SJCRH30 (cell line): ENCODE measurements at regions not wholly inside any gene's neighbourhood (a gene's known extent, or its start where the extent isn't known, plus 50 kb on each side); places are given as distances from the start of the nearest gene placed in this dataset.

Experiments
- DNase-seq, 2 experiments: peaks; one replicate each; pipeline ENCODE4 v3.0.0-alpha.2; 2015 to 2020
- H3K27ac ChIP-seq: fragments of 250-450 bp; sonication (Bioruptor Pico); 2 replicates; pipeline ENCODE4 v1.5.1; 2020; ENCODE audit warnings: mild to moderate bottlenecking, moderate library complexity
- H3K27me3 ChIP-seq: fragments of 250-450 bp; sonication (Bioruptor Pico); 2 replicates; pipeline ENCODE4 v1.5.1; 2020; ENCODE audit warnings: mild to moderate bottlenecking, moderate library complexity
- H3K36me3 ChIP-seq: fragments of 250-450 bp; sonication (Bioruptor Pico); 2 replicates; pipeline ENCODE4 v1.5.1; 2020; ENCODE audit warnings: mild to moderate bottlenecking, moderate library complexity
- H3K4me1 ChIP-seq: fragments of 250-450 bp; sonication (Bioruptor Pico); 2 replicates; pipeline ENCODE4 v1.5.1; 2020; ENCODE audit warnings: mild to moderate bottlenecking, moderate library complexity
- H3K4me3 ChIP-seq: fragments of 250-450 bp; sonication (Bioruptor Pico); 2 replicates; pipeline ENCODE4 v1.5.1; 2020; ENCODE audit warnings: mild to moderate bottlenecking, moderate library complexity
- H3K9me3 ChIP-seq: fragments of 250-450 bp; sonication (Bioruptor Pico); replicated peaks from 2 replicates; pipeline ENCODE4 v1.5.1; 2020; ENCODE audit warnings: mild to moderate bottlenecking, moderate library complexity

DNA sequence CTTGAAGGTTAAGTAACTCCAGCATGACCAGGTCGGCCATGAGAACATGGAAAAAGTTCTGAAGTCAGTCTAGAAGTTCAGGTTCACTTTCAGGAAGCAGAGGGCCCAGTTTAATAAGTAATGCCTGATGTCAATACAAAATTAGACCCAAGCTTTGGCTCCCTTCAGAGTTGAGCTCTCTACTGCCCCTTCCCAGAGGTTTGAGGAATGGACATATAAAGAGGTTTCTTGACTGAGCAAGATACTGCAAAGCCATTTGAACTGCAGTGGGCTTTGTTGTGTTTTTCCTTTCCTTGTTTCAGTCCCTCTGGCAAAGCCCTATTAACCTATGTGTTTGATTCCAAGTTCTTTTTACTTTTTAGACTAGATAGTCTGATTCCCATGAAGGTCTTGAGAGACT lies 97.8 kb upstream of the PREP start:
- Histone ChIP-seq H3K27ac (no peak overlapping the region), H3K27me3 (no peaks in the 10 kb centered on the region), H3K9me3 (no peaks in the 10 kb centered on the region), H3K4me1 (no peaks in the 10 kb centered on the region), H3K36me3 (no peaks in the 10 kb centered on the region), H3K4me3 (no peak overlapping the region)
- DNase-seq: no peak

DNA sequence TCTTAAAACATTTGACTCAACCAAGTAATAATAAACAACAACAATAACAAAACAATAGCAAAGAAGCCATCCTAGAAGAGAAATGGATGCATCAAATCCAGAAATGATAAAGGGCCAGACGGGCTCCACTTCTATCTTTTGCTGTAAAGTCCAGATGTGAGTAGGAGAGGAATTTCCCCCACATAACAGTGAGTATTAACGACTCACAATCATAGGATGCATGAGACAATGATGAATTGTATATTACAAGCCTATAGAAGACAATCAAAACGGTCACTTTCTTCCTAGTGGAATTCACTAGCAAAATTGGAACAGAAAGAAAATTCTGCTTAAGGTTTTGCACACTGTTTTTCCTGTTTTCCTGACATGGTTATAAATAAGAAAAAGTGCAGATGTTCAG lies 97.0 kb upstream of the PREP start:
- H3K27ac ChIP-seq: no peak overlapping the region
- no peaks in the 10 kb centered on the region for H3K36me3 ChIP-seq
- H3K4me1 ChIP-seq: no peaks in the 10 kb centered on the region
- DNase-seq: no peak
- H3K27me3 ChIP-seq: no peaks in the 10 kb centered on the region
- H3K9me3 ChIP-seq: no peaks in the 10 kb centered on the region
- H3K4me3 ChIP-seq: no peak overlapping the region

DNA sequence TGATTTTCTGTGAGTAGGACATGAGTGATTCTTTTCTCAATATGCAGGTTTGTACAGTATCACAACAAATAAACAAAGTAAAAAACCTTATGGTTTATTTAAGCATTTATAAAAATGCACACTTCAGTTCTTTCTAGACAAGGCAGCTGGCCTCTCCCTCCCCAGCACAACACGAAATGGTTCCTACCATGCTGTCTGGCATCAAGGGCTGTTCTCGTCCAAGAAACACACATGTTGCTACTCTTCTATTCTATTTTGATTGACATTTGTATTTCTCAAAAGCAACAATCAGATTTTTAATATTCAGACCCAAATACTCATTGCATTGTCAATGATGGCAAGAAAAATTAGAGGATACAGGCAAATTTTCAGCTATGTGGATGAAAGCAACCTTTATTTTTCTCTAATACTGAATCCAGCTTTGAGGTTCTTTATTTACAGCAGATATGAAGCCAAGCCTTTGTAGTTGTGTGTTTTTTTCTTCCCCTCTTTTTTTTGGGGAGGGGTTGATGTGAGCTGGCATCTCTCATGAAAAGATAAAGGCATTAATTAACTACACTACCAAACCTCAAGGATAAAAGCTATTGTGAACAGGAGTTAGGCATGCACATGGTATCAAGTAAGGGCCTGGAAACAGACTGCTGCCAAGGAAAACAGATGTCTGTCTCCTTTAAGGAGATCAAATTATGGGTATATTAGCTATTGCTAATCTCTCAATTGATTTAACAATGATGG lies 96.4 kb upstream of the PREP start:
- Histone ChIP-seq H3K36me3 (no peaks in the 10 kb centered on the region), H3K9me3 (no peaks in the 10 kb centered on the region), H3K4me1 (no peaks in the 10 kb centered on the region), H3K27me3 (no peaks in the 10 kb centered on the region), H3K4me3 (no peak overlapping the region), H3K27ac (no peak overlapping the region)
- DNase-seq: no peak

DNA sequence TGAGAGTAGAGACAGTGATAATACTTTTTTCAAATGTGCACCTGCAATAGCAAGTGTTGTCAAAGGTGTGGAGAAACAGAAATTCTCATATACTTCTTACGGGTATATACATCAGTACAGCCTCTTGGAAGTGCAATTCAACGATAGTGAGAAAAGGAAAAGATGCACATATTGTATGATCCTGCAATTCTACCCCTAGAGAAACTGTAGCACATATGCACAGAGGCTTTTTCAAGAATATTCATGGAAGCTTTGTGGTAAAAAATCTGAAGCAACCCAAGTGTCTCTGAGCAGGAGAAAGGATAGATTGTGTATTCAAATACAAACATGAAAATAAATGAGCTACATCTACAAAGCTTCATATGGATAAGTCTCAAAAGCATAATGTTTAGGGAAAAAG lies 94.7 kb upstream of the PREP start:
- Histone ChIP-seq H3K4me1 (no peaks in the 10 kb centered on the region), H3K27ac (no peak overlapping the region), H3K9me3 (no peaks in the 10 kb centered on the region), H3K27me3 (no peaks in the 10 kb centered on the region), H3K4me3 (no peak overlapping the region), H3K36me3 (no peaks in the 10 kb centered on the region)
- DNase-seq: no peak

DNA sequence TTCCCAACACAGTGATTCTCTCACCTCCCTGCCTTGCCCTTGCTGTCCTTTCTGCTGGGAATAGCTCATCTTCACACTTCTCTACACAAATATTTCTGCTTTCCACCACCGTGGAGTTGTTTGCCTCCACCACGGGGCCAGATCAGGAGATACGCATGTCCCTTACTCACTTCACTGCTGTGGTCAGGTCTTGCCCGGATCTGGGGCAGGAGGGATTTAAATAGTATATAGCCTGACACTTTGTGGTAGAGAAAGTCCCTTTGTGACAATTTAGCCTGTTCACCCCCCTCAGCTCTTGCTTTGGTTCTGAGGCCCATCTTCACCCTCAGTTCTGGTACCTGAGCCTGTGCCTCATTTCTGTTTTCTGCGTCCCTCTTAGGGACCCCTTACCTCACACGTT lies 92.6 kb upstream of the PREP start:
- H3K27me3 ChIP-seq: no peaks in the 10 kb centered on the region
- DNase-seq: no peak

DNA sequence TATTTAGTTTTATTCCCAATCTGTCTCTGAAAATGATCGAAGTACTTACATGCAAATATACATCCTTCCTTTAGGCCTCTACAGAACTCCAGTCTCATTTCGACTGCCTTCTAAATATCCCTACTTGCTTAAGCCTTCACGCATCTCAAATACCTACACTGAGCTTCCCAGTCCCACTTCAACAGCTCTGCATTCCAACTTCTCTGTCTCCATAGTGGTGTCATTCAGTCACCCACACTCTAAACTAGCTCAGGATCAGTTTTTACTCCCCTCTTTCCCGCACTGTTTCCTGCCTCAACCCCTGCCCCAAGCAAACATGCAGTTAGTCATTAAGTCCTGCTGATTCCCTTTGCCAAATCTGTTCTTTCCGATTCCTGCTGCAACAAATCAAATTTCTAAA lies 91.8 kb upstream of the PREP start:
- no peaks in the 10 kb centered on the region for H3K4me1 ChIP-seq
- no peaks in the 10 kb centered on the region for H3K36me3 ChIP-seq
- H3K27me3 ChIP-seq: no peaks in the 10 kb centered on the region
- H3K9me3 ChIP-seq: no peaks in the 10 kb centered on the region
- no peak overlapping the region for H3K27ac ChIP-seq
- no peak overlapping the region for H3K4me3 ChIP-seq
- DNase-seq: no peak

More for the DNA sequence above, 92.6 kb upstream of the PREP start:
- H3K4me1 ChIP-seq: no peaks in the 10 kb centered on the region
- no peaks in the 10 kb centered on the region for H3K36me3 ChIP-seq
- no peaks in the 10 kb centered on the region for H3K9me3 ChIP-seq
- no peak overlapping the region for H3K27ac ChIP-seq
- no peak overlapping the region for H3K4me3 ChIP-seq

DNA sequence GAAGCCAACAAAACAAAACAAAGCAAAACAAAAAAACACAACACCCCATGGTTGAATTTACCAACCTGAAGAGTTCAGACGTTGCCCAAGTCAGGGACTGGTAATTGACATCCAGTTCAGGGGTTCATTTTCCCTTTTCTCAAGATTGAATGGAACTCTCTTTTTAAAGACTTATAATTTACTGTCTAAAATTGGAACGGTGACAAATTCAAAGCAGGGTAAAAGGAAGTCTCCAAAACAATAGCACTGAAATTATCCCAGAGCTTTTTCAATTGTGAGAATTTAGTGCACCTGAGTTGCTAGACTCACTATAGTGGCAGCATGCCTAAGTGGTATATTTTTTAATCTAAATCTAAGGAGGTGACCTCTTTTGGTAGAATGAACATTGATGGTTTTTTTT lies 90.9 kb upstream of the PREP start:
- Histone ChIP-seq H3K27ac (no peak overlapping the region), H3K27me3 (no peaks in the 10 kb centered on the region), H3K36me3 (no peaks in the 10 kb centered on the region), H3K4me1 (no peaks in the 10 kb centered on the region), H3K9me3 (no peaks in the 10 kb centered on the region), H3K4me3 (no peak overlapping the region)
- DNase-seq: no peak

DNA sequence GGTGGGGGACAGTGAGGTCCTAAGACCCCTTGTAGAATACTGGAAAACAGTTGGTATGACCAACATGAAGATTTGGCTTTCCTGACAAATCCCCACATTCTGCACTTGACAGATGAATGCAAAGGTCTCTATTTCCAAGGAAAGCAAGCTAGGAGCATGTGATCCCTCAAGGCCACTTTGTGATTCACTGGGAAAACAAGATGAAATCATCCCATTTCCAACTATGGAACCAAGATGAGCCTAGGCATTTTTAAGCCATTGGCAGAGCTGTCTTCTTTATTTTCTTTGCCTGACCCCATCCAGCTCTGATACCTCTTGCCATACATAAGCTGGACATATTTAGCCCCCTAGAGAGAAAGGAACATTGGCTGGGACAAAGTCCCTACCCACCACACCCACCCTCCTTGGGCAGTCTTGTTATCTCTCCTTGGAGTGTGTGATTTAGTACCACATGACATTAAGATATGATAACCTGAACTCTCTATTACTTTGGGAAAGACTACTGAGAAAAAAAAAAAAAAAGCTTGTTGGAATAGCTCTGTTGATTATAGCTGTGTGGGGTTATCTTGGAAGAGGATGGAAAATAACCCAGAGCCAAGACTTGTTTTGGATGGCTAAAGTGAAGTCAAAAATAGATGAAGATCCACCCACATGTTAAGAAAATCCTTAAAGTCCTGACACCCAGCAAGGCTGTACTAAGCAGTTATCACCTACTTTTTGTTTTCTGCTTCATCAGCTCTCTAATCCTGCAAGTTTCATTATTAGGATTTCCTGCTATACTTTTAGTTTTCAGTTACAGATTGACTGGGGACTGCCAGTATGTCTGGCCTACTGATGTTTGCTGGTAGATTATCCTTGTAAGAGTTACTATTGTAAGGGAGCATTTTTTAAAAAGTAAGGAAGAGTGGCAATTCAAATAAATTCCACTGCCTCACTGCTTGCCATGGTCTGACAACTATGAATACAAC lies 90.1 kb upstream of the PREP start:
- no peak for DNase-seq
- Histone ChIP-seq H3K4me1 (no peaks in the 10 kb centered on the region), H3K9me3 (no peaks in the 10 kb centered on the region), H3K4me3 (no peak overlapping the region), H3K27me3 (peaks cover 4% of the 10 kb centered on the region; the same call in 1 of the 2 replicates), H3K36me3 (no peaks in the 10 kb centered on the region), H3K27ac (no peak overlapping the region)

DNA sequence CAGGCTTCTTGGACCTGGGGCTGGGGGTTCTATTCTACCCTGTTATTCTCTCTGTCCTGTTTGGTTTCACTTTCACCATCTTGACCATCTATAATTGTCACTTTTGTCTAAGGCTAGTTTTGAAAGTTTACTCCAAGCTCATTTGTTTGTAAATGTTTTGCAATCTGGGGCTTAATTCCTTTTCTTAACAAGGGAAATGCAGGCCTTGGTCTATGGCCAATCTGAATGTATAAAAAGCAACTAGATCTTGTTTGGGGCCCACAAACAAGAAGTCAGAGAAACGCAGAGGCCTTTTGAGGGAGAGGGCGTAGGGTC lies 86.3 kb upstream of the PREP start:
- Histone ChIP-seq H3K27ac (no peak overlapping the region), H3K4me1 (no peaks in the 10 kb centered on the region), H3K27me3 (peaks cover 4% of the 10 kb centered on the region; the same call in 1 of the 2 replicates), H3K36me3 (no peaks in the 10 kb centered on the region), H3K4me3 (no peak overlapping the region), H3K9me3 (no peaks in the 10 kb centered on the region)
- DNase-seq: no peak

DNA sequence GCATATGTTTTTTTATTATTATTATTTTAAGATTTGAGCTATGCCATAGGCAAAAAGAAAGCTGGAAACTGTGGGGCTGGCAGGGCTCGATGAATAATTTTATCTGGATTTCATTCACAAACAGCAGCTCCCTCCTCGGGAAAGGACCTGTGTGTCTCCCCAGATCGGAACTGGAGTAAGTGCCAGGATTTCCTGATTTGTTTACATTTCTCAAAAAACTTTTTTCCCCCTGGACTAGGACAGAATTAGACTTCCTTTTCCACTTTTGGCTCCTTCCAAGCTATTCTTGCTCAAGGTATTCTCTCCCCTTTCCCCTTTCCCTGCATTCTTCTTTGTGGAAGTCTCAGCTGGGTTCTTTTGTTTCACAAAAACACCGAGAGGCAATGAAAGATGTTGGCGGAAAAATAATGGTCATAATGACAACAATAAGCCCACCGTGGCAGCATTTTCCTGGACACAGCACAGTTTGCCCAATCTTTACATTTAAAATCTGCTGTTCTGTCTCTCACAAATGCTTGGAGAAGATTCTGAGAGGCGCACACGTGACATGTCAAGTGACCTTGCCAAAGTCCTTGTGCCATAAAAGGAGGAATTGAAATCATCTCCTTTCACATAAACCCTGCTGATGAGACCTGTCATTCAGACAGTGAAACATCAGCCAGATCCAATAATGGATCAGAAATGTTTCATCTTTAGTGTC lies 85.8 kb upstream of the PREP start:
- no peaks in the 10 kb centered on the region for H3K4me1 ChIP-seq
- DNase-seq: no peak
- H3K4me3 ChIP-seq: no peak overlapping the region
- H3K27me3 ChIP-seq: peaks cover 4% of the 10 kb centered on the region; the same call in 1 of the 2 replicates
- no peak overlapping the region for H3K27ac ChIP-seq
- H3K9me3 ChIP-seq: no peaks in the 10 kb centered on the region
- H3K36me3 ChIP-seq: no peaks in the 10 kb centered on the region

DNA sequence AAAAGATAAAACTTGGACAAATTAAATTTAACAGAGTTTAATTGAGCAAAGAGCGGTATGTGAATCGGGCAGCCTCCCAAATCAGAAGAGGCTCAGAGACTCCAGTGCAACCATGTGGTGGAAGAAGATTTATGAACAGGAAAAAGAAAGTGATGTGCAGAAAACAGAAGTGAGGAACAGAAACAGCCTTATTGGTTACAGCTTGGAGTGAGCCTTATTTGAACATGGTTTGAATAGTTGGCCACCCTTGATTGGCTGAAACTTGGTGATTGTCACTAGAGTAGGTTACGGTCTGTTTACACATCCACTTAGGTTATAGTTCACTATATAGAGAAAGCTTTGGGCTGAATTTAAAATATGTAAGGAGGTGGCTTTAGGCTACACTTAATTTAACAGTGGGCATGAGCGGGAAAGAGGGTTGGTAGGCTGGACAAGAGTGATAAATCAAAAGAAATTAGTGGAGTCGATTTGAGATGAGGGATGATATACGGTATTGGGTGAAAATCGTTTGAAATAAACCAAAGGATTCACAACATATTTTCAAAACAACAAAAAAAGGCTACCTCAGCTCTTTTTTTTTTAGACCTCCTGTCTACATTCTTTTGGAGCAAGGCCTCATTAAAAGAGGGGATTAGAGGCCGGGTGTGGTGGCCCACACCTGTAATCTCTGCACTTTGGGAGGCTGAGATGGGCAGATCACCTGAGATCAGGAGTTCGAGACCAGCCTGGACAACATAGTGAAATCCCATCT lies 84.3 kb upstream of the PREP start:
- peaks cover 4% of the 10 kb centered on the region; the same call in 1 of the 2 replicates for H3K27me3 ChIP-seq
- H3K9me3 ChIP-seq: no peaks in the 10 kb centered on the region
- H3K36me3 ChIP-seq: no peaks in the 10 kb centered on the region
- no peaks in the 10 kb centered on the region for H3K4me1 ChIP-seq
- no peak for DNase-seq
- no peak overlapping the region for H3K27ac ChIP-seq
- H3K4me3 ChIP-seq: no peak overlapping the region

DNA sequence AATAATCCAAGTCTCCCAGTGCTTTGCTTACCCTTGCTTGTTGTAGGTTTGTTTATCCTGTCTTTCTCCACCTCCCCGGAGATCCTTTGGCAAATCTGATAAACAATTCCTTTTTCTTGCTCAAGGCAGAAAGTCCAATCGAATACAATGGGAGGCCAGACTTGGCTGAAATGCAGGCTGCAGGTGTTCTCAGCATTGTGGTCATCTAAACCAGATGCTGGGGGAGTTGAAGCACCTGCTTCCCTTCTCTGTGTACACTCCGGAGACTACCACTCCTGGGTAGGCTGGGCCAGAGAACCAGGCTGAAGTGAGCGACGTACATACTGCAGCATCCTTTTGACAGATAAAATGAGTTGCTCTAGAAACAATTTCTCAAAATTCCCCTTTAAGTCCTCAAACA lies 82.6 kb upstream of the PREP start:
- H3K27ac ChIP-seq: no peak overlapping the region
- peaks cover 2% of the 10 kb centered on the region; the same call in 1 of the 2 replicates for H3K4me1 ChIP-seq
- no peak for DNase-seq
- H3K4me3 ChIP-seq: no peak overlapping the region
- no peaks in the 10 kb centered on the region for H3K36me3 ChIP-seq
- peaks cover 4% of the 10 kb centered on the region; the same call in 1 of the 2 replicates for H3K27me3 ChIP-seq
- no peaks in the 10 kb centered on the region for H3K9me3 ChIP-seq

DNA sequence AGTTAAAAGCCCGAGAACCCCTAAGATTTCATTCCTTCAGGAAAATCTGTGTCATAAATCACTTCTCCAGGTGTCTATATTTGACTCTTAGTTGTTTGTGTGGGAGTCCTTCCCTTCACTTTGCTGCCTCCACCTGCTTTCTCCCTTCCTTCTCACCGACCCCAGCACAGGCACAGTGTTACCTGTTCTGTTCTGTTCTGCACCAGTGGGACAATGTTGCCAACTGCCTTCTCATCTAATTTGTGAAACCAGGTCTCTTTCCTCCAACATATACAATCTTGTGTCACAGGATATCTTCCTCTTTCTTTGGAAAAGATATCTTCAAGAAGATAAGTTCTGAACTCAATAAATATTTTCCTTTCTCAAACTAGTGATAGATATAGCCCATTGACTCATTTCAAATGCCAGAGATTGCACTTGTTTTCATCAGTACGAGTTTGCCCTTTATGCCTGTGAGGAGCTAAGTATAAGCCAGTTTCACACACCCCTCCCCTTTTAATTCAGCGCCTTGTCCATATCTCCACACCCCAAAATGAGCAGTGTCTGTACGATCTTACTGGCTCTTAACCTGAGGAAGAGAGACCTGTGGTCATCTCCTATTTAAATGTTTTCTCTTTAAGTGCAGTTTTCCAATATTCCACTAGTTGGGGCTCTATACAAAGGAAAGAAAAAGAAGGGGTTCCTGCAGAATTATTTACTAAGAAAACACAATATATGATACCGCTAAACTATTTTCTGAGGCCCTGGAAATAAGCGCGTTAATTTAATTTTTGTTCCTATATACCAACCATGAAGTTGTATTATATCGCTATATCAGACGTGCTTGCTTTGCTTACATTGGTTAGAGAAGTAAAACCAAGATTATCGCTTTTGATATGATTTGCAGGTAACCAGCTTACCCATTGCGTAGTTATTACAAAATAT lies 81.6 kb upstream of the PREP start:
- no peak overlapping the region for H3K27ac ChIP-seq
- H3K36me3 ChIP-seq: no peaks in the 10 kb centered on the region
- no peaks in the 10 kb centered on the region for H3K9me3 ChIP-seq
- peaks cover 2% of the 10 kb centered on the region; the same call in 1 of the 2 replicates for H3K4me1 ChIP-seq
- peaks cover 4% of the 10 kb centered on the region; the same call in 1 of the 2 replicates for H3K27me3 ChIP-seq
- H3K4me3 ChIP-seq: no peak overlapping the region
- peak in 1 of 2 experiments; percentile 53 for DNase-seq
